ENCODE measurements at regions not wholly inside any gene's neighbourhood (a gene's known extent, or its start where the extent isn't known, plus 50 kb on each side); places are given as distances from the start of the nearest gene placed in this dataset.

- DNase-seq: no peak
- Histone ChIP-seq H3K14ac (ENCODE audit: low read length) (peak overlapping the region; percentile 26), H4K8ac (ENCODE audit: low read depth, low read length) (no peak overlapping the region), H3K79me2 (ENCODE audit: control insufficient read depth, insufficient read depth, low read length, poor library complexity) (no peaks in the 10 kb centered on the region), H2BK5ac (ENCODE audit: low read depth, low read length, poor library complexity) (no peak overlapping the region), H3K18ac (ENCODE audit: low read length) (no peak overlapping the region), H2BK12ac (ENCODE audit: low read length) (peak overlapping the region; percentile 55), H4K91ac (ENCODE audit: low read depth, low read length) (peak overlapping the region; percentile 69), H3K4me2 (ENCODE audit: low read length) (no peak overlapping the region), H3K79me1 (ENCODE audit: low read length) (peaks cover 40% of the 10 kb centered on the region), H3K36me3 (ENCODE audit: control insufficient read depth in 1 of 2, insufficient read depth in 2 of 2, low read length in 2 of 2) (no peaks in the 10 kb centered on the region), H3K9ac (ENCODE audit: low read length) (no peak overlapping the region), H3K27me3 (ENCODE audit: insufficient read depth, low read length) (no peaks in the 10 kb centered on the region), H2AFZ (ENCODE audit: insufficient read depth, low read length, poor library complexity) (no peak overlapping the region), H2AK5ac (ENCODE audit: low read length) (no peak overlapping the region), H3K27ac (ENCODE audit: low read depth, low read length) (no peak overlapping the region), H2BK120ac (ENCODE audit: insufficient read depth, low read length, poor library complexity) (peak overlapping the region; percentile 8), H3K4me1 (ENCODE audit: control insufficient read depth in 1 of 2, insufficient read depth in 2 of 2, low read length in 2 of 2) (peaks cover 16 to 20% of the 10 kb centered on the region in 2 experiments), H4K12ac (ENCODE audit: low read depth, low read length) (no peak overlapping the region), H3K23ac (ENCODE audit: low read length) (no peak overlapping the region), H3K9me3 (ENCODE audit: insufficient read depth, low read depth, low read length) (peaks cover 5% of the 10 kb centered on the region), H3K4ac (ENCODE audit: low read depth, low read length) (no peak overlapping the region), H3K4me3 (ENCODE audit: low read depth, low read length) (no peak overlapping the region)
- no CpG with 5 or more reads among the region's 5 CpGs for WGBS (ENCODE audit: extremely low coverage, insufficient coverage, insufficient read length)
Measured at GRCh38 chr13:30135868-30136267, 171.5 kb downstream of the KATNAL1 start.

DNA sequence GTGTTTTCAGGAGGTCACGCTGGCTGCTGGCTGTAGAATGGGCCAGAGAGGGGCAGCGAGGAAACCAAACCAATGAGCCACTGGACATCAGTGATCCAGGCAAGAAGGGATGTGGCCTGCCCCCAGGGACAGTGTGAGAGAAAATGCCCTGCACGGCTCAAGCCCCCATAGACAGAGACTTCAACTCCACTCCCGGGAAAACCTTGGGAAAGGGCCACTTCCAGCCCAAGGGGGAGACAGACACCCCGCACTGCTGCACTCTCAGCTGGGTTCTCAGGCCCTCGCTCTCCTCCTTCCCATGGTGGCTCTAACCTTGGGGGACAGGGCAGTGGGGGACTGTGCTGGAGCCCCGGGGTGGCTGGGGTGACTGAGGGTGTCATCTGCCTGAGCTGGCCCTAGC lies 172.0 kb downstream of the KATNAL1 start:
- Histone ChIP-seq H3K4ac (ENCODE audit: low read depth, low read length) (no peak overlapping the region), H4K8ac (ENCODE audit: low read depth, low read length) (peak overlapping the region; percentile 14), H3K27ac (ENCODE audit: low read depth, low read length) (no peak overlapping the region), H3K23ac (ENCODE audit: low read length) (no peak overlapping the region), H2BK120ac (ENCODE audit: insufficient read depth, low read length, poor library complexity) (peak overlapping the region; percentile 8), H3K4me1 (ENCODE audit: control insufficient read depth in 1 of 2, insufficient read depth in 2 of 2, low read length in 2 of 2) (peaks cover 16 to 20% of the 10 kb centered on the region in 2 experiments), H2AK5ac (ENCODE audit: low read length) (no peak overlapping the region), H3K4me3 (ENCODE audit: low read depth, low read length) (no peak overlapping the region), H2AFZ (ENCODE audit: insufficient read depth, low read length, poor library complexity) (no peak overlapping the region), H4K91ac (ENCODE audit: low read depth, low read length) (peak overlapping the region; percentile 69), H2BK5ac (ENCODE audit: low read depth, low read length, poor library complexity) (no peak overlapping the region), H3K79me1 (ENCODE audit: low read length) (peaks cover 37% of the 10 kb centered on the region), H3K79me2 (ENCODE audit: control insufficient read depth, insufficient read depth, low read length, poor library complexity) (no peaks in the 10 kb centered on the region), H3K9ac (ENCODE audit: low read length) (no peak overlapping the region), H2BK12ac (ENCODE audit: low read length) (peak overlapping the region; percentile 55), H3K14ac (ENCODE audit: low read length) (peak overlapping the region; percentile 20), H3K36me3 (ENCODE audit: control insufficient read depth in 1 of 2, insufficient read depth in 2 of 2, low read length in 2 of 2) (no peaks in the 10 kb centered on the region), H3K9me3 (ENCODE audit: insufficient read depth, low read depth, low read length) (peaks cover 4% of the 10 kb centered on the region), H3K18ac (ENCODE audit: low read length) (peak overlapping the region; percentile 23), H4K12ac (ENCODE audit: low read depth, low read length) (no peak overlapping the region), H3K27me3 (ENCODE audit: insufficient read depth, low read length) (no peaks in the 10 kb centered on the region), H3K4me2 (ENCODE audit: low read length) (no peak overlapping the region)
- WGBS (ENCODE audit: extremely low coverage, insufficient coverage, insufficient read length): no CpG with 5 or more reads among the region's 7 CpGs
- no peak for DNase-seq

GRCh38 chr13:30134578-30134977 lies 172.8 kb downstream of the KATNAL1 start:
- Histone ChIP-seq H3K79me2 (ENCODE audit: control insufficient read depth, insufficient read depth, low read length, poor library complexity) (no peaks in the 10 kb centered on the region), H3K18ac (ENCODE audit: low read length) (no peak overlapping the region), H3K4me3 (ENCODE audit: low read depth, low read length) (no peak overlapping the region), H3K4me1 (ENCODE audit: control insufficient read depth in 1 of 2, insufficient read depth in 2 of 2, low read length in 2 of 2) (peaks cover 16 to 20% of the 10 kb centered on the region in 2 experiments), H2BK5ac (ENCODE audit: low read depth, low read length, poor library complexity) (no peak overlapping the region), H3K79me1 (ENCODE audit: low read length) (peaks cover 31% of the 10 kb centered on the region), H3K23ac (ENCODE audit: low read length) (no peak overlapping the region), H2BK12ac (ENCODE audit: low read length) (peak overlapping the region; percentile 29), H3K4me2 (ENCODE audit: low read length) (no peak overlapping the region), H4K12ac (ENCODE audit: low read depth, low read length) (no peak overlapping the region), H3K4ac (ENCODE audit: low read depth, low read length) (no peak overlapping the region), H3K27ac (ENCODE audit: low read depth, low read length) (no peak overlapping the region), H3K9me3 (ENCODE audit: insufficient read depth, low read depth, low read length) (peaks cover 3% of the 10 kb centered on the region), H3K9ac (ENCODE audit: low read length) (no peak overlapping the region), H3K36me3 (ENCODE audit: control insufficient read depth in 1 of 2, insufficient read depth in 2 of 2, low read length in 2 of 2) (no peaks in the 10 kb centered on the region), H4K8ac (ENCODE audit: low read depth, low read length) (no peak overlapping the region), H3K27me3 (ENCODE audit: insufficient read depth, low read length) (no peaks in the 10 kb centered on the region), H2AK5ac (ENCODE audit: low read length) (no peak overlapping the region), H3K14ac (ENCODE audit: low read length) (no peak overlapping the region), H2BK120ac (ENCODE audit: insufficient read depth, low read length, poor library complexity) (no peak overlapping the region), H2AFZ (ENCODE audit: insufficient read depth, low read length, poor library complexity) (no peak overlapping the region), H4K91ac (ENCODE audit: low read depth, low read length) (peak overlapping the region; percentile 69)
- DNase-seq: no peak
- WGBS (ENCODE audit: extremely low coverage, insufficient coverage, insufficient read length): no CpG with 5 or more reads among the region's 2 CpGs

- Histone ChIP-seq H4K12ac (ENCODE audit: low read depth, low read length) (no peak overlapping the region), H3K4me3 (ENCODE audit: low read depth, low read length) (no peak overlapping the region), H3K36me3 (ENCODE audit: control insufficient read depth in 1 of 2, insufficient read depth in 2 of 2, low read length in 2 of 2) (no peaks in the 10 kb centered on the region), H3K27ac (ENCODE audit: low read depth, low read length) (no peak overlapping the region), H3K14ac (ENCODE audit: low read length) (peak overlapping the region; percentile 91), H3K79me2 (ENCODE audit: control insufficient read depth, insufficient read depth, low read length, poor library complexity) (no peaks in the 10 kb centered on the region), H2BK120ac (ENCODE audit: insufficient read depth, low read length, poor library complexity) (peak overlapping the region; percentile 59), H2BK5ac (ENCODE audit: low read depth, low read length, poor library complexity) (peak overlapping the region; percentile 22), H3K4ac (ENCODE audit: low read depth, low read length) (peak overlapping the region; percentile 54), H3K23ac (ENCODE audit: low read length) (no peak overlapping the region), H3K27me3 (ENCODE audit: insufficient read depth, low read length) (no peaks in the 10 kb centered on the region), H3K9me3 (ENCODE audit: insufficient read depth, low read depth, low read length) (peaks cover 3% of the 10 kb centered on the region), H3K18ac (ENCODE audit: low read length) (peak overlapping the region; percentile 93), H3K79me1 (ENCODE audit: low read length) (peaks cover 31% of the 10 kb centered on the region), H2AFZ (ENCODE audit: insufficient read depth, low read length, poor library complexity) (peak overlapping the region; percentile 3), H3K9ac (ENCODE audit: low read length) (no peak overlapping the region), H4K91ac (ENCODE audit: low read depth, low read length) (peak overlapping the region; percentile 93), H4K8ac (ENCODE audit: low read depth, low read length) (peak overlapping the region; percentile 67), H2AK5ac (ENCODE audit: low read length) (peak overlapping the region; percentile 96), H3K4me1 (ENCODE audit: control insufficient read depth in 1 of 2, insufficient read depth in 2 of 2, low read length in 2 of 2) (peaks cover 16 to 20% of the 10 kb centered on the region in 2 experiments), H2BK12ac (ENCODE audit: low read length) (peak overlapping the region; percentile 98), H3K4me2 (ENCODE audit: low read length) (no peak overlapping the region)
- DNase-seq: no peak
- WGBS (ENCODE audit: extremely low coverage, insufficient coverage, insufficient read length): no CpG with 5 or more reads among the region's 7 CpGs
Measured at GRCh38 chr13:30133996-30134395, 173.4 kb downstream of the KATNAL1 start.
